ENCODE measurements at regions not wholly inside any gene's neighbourhood (a gene's known extent, or its start where the extent isn't known, plus 50 kb on each side); places are given as distances from the start of the nearest gene placed in this dataset.
"Not testable (repeated sequence)": the region's sequence is repeated elsewhere in the genome, so short reads cannot be mapped to it uniquely, and the experiment has no call there.

DNA sequence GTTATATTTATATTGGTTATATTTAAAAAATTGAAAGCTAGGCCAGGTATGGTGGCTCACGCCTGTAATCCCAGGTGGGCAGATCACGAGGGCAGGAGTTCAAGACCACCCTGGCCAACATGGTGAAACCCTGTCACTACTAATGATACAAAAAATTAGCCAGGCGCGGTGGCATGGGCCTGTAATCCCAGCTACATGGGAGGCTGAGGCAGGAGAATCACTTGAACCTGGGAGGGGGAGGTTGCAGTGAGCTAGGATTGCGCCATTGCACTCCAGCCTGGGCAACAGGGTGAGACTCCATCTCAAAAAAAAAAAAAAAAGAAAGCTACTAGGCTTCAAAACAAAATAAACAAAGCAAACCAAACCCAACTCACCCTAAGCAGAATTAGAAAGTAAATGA, 109.0 kb upstream of the SERPINE2 start:
- not testable (repeated sequence) for DNase-seq (ENCODE audit: low spot score)

DNA sequence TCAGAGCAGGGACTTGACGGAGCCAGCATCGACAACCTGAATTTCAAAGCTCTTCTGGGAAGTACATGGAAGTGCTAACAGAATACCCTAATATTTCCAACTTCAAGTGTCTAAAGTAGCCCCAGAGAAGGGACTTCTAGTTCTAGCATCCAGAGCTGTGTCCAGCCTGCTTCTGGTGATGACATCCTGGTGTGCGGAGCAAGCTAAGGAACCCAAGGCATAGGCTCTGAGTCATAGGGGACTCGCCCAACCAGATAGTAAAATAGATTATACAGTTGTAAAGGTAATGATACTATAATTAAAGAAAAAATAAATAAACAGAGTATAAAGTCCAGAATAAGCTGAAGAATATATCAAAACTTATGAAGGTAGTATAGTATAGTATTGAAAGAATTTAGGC, 108.1 kb upstream of the SERPINE2 start:
- no peak for DNase-seq (ENCODE audit: low spot score)

DNA sequence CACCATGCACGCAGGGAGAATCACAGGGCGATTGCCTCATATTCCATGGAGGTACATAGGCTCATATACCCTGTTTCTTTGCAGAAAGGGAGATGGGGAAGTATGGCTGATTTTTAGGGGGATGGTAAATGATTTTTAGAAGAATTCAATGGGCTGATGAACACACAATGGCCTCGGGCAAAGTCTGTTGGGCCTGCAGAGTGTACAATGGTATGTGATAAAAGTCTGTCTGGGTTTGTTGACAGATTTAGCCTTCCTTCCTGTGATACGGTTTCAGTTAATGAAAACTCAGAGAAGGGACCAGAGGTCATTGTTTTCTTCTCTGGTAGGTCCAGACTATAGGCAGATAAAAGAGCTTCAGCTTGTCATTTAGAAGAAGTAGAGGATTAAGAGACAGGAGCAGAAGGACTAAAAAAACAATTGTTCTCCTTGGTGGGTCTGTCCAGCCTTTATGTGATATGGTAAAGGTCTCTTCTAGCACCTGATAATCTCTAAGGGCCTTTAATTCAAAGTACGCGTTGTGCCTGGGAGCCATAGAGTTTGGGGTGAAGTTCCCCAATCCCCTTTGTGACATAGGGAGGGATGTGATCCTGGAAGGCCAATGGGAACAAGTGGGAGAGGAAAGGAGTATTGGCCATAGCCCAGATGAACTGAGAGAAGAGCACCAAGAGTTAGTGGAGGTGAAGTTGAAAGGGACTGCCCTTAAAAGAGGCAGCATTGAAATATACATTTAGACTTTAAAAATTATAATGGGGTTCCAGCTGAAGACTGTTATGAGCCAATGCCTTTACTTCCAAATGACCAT, 107.5 kb upstream of the SERPINE2 start:
- DNase-seq (ENCODE audit: low spot score) = no peak

DNA sequence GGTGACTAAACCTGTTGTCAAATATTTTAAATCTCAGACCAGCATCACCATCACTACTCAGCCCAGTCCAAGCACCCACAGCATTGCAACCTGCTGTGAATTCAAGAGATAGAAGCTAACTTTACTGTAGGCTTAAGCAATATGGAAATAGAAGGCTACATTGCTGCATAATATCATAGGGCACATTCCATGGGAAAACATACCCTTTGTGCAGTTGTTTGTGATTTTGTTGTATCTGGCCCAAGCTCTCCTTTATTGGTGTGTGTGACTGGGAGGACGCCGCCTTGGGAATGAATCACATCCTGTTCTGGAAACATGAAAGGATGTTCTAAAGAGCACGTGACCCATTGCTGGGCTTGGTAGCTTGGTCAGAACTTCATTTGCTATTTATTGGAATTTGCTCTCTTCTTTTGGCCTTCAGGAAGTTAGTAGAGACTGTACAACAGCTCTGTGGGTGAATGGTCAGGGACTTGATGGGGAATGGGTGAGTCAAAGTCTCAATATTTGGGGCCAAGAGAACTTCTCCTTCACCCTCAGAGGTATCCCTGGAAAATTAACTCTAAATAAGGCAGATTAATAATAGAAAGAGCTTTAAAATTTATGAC, 106.8 kb upstream of the SERPINE2 start:
- peak; percentile 86 for DNase-seq (ENCODE audit: low spot score)

DNA sequence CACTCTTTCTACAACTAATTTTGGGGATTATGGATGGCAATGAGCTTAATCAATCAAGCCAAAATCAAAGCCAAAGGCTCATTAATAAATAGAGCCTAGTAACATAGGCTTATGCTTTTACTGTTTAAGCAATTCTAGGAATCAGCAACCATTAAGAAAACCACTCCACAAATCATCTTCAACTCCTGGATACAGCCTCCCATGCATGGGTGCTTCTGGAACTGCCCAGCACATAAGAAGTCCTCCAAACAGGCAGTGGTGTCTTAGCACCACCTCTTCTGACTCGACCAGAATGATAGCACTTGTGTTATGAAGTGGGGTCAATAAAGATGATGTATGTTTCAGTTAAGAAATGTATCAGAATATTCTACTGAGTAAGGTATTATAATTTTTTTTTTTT, 104.4 kb upstream of the SERPINE2 start:
- DNase-seq (ENCODE audit: low spot score) = no peak

DNA sequence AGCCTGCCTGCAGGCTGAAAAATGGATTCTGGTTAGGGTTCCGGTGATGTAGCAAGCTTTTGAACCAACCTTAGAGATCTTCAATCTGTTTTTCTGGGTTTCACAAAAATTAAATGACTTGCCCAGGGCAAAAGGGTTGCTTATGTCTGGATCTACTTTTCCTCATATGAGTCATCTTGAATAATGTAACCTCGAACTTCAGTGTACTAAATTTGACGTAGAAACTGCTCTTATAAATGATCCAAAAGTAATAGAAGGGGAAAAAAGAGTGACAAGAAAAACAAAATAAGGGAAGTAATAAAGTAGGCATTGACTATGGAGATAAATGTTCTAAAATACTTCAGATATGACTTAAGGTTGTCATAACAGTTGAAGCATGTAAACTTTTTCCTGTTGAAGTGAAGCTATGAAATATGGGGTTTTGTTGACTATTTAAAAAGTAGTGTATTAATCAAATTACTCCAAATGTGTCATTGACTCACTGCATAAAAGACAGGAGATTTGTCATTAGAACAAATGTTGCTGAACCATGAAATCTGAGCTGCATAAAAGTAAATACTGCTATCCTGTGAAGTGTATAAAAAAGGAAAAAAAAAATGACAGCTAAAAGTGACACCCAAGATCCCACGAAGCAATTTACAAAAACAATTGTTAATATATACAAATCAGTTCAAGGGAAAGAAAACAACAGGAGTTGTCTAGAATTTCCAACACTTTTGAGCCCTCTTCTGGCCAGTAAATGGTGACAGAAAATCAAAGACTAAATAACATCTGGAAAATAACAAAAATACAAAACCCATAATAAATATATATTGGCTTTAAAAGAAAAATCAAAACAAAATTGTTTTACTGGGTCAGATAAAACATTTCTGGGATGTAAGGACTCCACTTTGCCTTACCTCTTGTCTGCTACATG, 103.6 kb upstream of the SERPINE2 start:
- peak; percentile 65 for DNase-seq (ENCODE audit: low spot score)

DNA sequence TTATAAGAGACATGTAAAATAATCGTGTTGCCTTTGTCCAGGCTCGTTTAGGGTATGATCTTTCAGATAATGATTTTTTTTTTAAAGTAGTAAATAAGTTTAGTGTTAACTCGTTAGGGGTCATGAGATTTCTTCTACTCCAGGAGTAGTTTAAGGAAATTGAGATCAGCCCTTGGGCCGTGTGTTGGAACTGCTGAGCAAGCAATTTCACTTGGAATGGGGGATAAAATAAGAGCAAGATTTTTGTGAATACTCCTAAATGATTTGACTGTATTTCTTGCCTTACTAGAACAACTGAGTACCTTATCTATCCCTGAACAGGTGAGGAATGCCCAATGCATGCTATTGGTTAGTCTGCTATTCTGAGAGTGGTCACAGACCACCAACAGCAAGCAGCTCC, 102.2 kb upstream of the SERPINE2 start:
- DNase-seq (ENCODE audit: low spot score) = no peak

DNA sequence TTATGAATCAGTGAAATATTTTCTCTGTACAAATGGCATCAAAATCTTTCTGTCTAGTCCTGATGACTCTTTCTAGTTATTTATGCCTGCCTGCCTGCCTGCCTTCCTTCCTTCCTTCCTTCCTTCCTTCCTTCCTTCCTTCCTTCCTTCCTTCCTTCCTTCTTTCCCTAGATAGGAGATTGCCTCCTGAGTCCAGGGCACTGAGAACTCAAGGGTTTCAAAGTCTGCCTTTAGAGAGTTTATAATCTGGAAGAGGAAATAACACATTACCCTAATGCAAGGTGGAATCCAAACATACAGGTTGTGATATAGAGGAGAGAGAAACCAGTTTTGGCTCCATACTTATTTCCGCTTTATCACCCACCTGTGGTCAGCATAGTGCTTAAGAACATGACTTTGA, 98.1 kb upstream of the SERPINE2 start:
- no peak for DNase-seq (ENCODE audit: low spot score)

DNA sequence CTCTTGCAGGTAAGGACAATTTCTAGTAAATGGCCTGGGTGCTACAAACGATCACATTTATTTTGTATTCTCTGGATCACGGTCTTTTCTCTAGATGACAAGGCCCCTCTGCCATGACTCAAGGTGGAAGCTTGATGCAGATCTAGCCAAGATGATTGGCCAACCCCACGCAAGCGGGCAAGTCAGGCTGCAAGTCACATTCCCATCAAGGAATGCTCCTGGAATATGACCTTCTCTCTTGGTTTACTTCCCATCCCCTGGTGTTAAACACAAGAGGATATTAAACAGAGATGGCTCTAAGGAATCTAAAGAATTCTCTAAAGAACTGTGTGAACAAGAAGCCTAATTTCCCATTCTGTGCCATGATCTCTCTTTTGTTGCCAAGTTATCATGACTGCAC, 97.3 kb upstream of the SERPINE2 start:
- no peak for DNase-seq (ENCODE audit: low spot score)

DNA sequence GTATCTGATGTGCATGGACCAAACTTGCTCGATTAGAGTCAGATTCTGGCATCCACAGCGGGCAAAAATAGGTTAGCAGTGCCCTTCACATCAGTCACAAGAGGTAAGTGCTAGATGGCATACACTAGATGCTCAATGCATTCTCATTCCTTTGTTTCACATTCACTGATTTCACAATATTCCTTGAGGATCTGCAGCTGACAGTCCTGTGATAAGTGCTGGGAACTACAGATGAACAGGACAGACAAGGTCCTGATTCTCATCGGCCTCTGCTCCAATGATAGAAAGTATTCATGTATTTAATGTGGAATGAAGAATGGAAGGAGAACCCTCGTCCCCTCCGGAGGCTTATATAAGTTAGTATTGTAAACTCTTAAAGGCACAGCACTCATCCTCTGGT, 96.8 kb upstream of the SERPINE2 start:
- no peak for DNase-seq (ENCODE audit: low spot score)

DNA sequence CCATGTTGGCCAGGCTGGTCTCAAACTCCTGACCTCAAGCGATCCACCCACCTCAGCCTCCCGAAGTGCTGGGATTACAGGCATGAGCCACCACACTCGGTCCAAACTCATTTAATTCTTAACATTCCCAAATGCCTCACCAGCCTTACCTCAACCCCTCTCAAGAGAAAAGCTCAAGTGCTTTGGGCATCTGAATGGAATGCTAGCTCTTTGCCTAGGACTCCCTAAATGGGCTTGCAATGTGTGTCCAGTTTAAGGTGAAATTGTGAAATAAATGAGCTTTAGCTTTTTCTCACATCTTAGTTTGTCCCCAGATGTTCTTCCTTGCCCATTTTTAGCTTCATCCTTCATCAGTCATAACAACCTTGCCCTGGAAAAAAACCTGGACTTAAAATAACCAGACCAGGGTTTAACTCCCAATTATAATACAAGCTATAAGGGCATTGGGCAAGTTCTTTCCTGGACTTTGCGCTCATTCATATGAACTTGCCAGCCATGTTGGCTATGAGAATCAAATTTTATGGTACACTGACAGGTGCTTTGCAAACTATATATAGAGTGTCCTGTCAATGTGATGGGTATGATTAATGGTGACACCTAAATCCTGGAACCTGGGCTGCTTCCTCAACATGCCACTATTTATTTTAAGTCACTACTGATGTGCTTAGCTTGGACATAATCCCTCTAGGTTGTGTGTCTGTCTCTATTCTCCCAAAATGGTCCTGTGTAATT, 95.1 kb upstream of the SERPINE2 start:
- DNase-seq (ENCODE audit: low spot score) = peak; percentile 54

DNA sequence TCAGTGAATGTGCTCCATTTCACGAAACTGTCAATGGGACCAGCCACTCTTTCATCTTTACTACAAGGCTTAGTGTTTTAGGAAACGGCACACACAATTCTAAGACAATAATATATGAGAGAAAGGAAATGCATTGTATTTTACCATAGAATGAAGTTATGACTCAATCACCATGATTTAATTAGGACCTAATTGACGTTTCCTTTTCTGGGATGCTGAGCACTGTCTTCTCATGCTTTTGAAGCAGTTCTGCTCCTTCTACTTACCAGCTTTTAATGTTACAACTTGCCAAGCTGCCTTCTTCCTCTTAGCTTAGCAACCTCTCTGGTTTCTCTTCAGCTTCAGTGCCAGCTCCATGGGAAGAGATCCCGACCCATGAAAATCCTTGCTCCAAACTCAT, 94.3 kb upstream of the SERPINE2 start:
- no peak for DNase-seq (ENCODE audit: low spot score)

DNA sequence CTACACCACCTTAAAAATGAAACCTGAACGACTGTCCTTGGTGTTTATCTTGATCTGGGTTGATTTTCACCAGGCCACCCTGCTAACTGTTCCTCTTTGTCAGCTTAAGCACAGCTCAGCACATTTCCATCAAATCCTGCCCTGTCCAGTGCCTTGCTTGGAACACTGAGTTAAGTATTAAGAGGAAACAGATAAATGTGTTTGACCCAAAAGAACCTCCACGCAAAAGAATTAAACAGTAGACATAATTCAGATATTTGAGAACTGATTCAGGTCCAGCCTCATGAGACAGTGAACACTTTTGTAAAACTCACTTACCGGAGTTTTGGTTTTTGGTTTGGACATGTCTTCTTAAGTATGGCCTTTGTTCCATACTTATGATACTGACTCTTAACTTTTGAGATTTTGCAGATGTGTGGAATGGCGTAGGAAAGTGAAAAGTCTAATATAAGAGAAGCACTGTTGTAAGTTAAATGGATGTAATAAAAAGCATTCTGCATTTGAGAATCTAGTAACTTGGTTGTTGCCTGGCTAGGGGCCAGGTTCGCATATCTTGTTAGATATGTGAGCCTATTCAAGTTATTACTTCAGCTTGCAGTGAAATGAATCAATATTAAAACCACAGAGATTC, 88.9 kb upstream of the SERPINE2 start:
- DNase-seq (ENCODE audit: low spot score) = no peak

DNA sequence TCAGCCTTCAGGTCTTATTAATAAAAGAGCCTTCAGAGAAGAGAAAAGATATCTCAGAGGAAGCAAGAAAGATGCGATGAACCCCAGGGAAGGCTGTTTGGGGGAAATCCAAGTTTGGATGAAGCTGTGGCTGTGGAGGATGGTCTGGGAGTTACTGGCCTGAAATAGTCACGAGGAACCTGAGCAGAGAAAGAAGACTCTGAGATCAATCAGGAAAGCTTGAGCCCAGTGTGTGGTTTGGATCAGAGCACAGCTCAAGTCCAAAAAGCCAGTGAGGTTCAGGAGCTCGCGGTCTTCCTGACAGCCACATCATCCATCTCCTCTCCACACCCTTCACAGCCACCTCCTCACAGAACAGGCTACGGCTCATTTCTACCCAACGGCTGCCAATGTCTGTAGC, 87.4 kb upstream of the SERPINE2 start:
- peak; percentile 54 for DNase-seq (ENCODE audit: low spot score)

DNA sequence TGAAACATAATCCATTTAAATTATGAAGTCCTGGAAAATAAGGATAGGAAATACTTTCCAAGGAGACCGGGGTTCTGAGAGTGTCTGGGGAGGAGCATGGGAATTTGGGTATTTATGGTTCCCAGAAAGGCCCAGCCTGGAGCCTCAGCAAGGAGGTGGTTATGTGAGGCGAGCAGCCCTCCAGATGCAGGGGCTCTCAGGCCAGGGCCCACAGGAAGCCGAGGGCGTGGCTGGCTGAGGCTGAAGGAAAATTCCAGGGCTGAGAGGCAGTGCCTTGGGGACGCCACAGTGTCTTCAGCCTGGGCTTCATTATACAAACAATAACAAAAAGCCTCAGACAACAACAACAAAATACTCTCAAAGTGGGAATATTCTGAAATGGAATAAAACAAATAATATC, 86.9 kb upstream of the SERPINE2 start:
- peak; percentile 62 for DNase-seq (ENCODE audit: low spot score)

DNA sequence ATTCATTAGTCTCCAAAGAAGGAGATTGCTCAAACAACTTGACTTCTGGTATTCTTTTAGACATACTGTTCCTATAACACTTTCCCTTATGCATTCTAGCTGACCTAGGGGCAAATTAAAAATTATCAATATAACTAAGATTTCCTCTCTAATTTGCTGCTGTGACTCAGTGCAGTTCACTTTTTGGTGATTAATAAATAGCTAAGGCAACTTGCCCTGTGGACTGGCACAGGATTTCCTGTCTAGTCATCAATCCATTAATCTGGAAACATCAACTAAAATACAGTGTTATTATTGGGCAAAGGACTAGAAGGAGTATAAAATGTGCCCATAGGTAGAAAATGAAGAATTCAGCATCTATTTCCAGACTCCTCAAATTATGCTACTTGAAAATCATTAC, 83.5 kb upstream of the SERPINE2 start:
- DNase-seq (ENCODE audit: low spot score) = no peak

DNA sequence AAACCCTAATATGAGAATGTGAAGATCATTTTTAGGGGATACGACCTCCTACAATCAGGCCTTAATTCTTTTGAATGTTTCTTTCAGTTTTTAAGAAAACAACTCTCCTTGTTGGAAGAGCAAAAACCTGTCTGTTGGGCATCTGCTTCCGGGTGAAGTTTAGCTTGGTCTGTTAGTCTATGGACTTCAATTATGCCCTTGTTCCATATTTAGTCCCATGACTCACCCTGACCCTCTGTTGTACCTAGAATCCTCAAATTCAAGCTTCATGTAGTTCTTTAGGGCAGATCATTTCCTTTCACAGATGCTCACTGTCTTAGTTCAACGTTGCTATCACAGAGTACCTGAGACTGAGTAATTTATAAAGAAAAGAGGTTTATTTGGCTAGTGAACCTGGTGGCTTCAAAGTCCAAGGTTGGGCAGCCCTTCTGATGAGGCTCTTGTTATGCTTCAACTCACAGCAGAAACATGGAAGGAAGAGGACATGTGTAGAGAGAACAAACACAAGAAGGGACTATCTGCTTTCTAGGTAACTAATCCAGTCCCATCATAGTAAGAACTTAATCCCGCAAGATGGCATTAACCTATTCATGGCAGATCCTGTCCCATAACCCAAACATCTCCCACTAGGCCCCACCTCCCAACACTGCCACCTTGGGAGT, 82.5 kb upstream of the SERPINE2 start:
- DNase-seq (ENCODE audit: low spot score) = no peak

DNA sequence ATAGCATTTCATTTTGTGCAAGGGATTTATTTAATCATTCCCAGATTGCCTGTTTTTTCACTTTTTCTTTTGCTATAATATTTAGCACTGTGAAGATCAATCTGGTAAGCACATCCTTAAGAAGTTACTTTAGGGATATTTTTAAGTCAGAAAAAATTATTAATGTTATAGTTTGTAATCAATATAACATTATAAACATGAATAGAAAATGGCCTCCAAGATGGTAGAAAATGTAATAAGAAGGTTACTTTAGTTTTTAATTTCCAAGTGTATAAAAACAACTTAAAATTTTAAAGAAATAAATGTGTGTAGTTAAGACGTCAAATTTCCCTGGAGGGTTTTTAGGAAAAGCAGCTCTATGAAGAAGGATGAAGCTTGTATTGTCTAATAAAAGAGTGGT, 81.9 kb upstream of the SERPINE2 start:
- no peak for DNase-seq (ENCODE audit: low spot score)

DNA sequence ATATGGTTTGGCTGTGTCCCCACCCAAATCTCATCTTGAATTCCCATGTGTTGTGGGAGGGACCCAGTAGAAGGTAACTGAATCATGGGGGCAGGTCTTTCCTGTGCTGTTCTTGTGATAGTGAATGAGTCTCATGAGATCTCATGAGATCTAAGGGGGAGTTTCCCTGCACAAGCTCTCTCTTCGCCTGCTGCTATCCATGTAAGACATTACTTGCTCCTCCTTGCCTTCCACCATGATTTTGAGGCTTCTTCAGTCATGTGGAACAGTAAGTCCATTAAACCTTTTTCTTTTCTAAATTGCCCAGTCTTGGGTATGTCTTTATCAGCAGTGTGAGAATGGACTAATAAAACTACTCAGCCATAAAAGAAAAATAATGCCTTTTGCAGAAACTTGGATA, 80.8 kb upstream of the SERPINE2 start:
- DNase-seq (ENCODE audit: low spot score) = not testable (repeated sequence)

DNA sequence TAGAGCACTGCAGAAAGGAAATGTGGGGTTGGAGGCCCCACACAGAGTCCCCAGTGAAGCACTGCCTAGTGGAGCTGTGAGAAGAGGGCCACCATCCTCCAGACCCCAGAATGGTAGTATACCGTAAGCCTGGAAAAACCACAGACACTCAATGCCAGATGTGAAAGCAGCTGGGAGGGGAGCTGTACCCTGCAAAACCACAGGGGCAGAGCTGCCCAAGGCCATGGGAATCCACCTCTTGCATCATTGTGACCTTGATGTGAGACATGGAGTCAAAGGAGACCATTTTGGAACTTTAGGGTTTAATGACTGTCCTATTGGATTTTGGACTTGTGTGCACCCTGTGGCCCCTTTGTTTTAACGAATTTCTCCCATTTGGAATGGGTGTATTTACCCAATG, 75.3 kb upstream of the SERPINE2 start:
- DNase-seq (ENCODE audit: low spot score) = no peak

DNA sequence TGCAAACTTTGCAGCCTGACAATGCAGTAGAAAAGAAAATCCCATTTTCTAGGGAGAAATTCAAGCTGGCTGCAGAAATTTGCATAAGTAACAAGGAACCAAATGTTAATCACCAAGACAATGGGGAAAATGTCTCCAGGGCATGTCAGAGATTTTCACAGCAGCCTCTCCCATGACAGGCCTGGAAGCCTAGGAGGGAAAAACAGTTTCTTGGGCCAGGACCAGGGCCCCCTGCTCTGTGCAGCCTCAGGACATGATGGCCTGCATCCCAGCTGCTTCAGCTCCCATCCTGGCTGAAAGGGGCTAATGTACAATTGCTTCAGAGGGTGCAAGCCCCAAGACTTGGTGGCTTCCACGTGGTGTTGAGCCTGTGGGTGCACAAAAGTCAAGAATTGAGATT, 74.8 kb upstream of the SERPINE2 start:
- DNase-seq (ENCODE audit: low spot score) = not testable (repeated sequence)

All from AG08395 (cell line).